Stimulated activated CD8-positive, alpha-beta memory T cell treated with anti-CD3 and anti-CD28 coated beads, Interleukin-7, amount 100 ng/mL, for 48 hours (primary cell): ENCODE measurements at regions not wholly inside any gene's neighbourhood (a gene's known extent, or its start where the extent isn't known, plus 50 kb on each side); places are given as distances from the start of the nearest gene placed in this dataset.

Experiments
- DNase-seq, 2 donors: peaks; one replicate each; pipeline ENCODE4 v3.0.0-alpha.2; 2020; ENCODE audit warnings: low read depth in 1 of 2; ENCODE audit errors: extremely low read depth in 1 of 2

DNA sequence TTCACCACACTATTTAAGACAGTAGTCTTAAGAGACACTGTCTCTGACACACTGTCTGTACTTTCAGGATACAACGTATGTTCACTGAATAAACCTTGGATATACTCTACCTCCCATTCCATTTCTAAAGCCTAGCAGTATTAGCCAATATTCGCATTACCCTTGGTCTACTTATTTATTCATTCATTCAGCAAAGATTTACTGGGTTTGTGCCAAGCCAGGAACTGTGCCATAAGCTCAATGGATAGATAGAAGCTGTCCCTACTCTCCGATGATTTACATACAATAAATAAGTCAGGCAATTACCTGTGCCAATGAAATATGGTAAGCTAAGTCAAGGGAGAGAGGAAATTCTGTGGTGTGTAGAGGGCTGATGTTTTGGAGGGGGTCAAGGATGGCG, 195.2 kb upstream of the RAB4A start:
- DNase-seq = no peak

- no peak for DNase-seq
Measured at GRCh38 chr1:229076195-229076594, 194.7 kb upstream of the RAB4A start.

- no peak for DNase-seq
Measured at GRCh38 chr1:229079016-229079595, 191.8 kb upstream of the RAB4A start.

DNA sequence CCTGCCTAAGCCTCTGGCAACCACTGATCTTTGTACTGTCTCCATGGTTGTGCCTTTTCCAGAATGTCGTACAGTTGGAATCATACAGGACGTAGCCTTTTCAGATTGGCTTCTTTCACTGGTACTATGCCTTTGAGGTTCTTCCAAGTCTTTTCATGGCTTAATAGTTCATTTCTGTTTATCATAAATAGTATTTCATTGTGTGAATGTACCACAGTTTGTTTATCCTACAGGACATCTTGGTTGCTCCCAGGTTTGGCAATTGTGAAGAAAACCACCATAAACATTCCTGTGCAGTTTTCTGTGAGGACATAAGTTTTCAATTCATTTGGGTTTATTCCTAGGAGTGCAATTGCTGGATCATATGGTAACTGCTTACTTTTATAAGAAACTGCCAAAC, 190.6 kb upstream of the RAB4A start:
- DNase-seq = no peak

DNA sequence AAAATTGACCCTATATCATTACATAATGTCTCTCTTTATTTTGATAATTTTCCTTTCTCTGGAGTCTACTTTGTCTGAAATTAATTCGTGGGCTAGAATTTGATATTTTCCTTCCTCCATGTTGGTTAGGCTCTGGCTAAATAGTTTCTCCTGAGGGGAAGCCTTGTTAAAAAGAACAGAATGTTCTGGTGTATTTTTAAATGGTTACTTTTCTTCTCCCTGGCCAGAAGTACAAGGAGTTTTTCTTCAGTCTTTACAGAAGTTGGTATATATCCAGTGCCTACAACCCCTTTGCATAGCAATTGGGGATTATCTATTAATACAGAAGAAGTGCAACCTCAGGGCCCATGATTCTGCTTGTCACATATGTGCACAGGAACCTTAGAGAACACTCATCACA, 185.6 kb upstream of the RAB4A start:
- no peak for DNase-seq

DNA sequence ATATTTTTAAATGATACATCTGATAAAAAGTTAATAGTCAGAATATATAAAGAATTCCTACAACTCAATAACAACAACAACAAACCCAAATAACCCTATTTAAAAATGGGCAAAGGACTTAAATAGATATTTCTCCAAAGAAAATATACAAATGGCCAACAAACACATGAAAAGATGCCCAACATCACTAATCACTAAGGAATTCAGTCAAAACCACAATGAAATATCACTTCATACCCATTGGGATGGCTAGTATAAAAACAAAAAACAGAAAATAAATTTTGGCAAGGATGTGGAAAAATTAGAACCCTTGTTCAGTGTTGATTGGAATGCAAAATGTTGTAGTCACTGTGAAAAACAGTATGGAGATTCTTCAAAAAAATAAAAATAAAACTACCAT, 184.8 kb upstream of the RAB4A start:
- no peak for DNase-seq

DNA sequence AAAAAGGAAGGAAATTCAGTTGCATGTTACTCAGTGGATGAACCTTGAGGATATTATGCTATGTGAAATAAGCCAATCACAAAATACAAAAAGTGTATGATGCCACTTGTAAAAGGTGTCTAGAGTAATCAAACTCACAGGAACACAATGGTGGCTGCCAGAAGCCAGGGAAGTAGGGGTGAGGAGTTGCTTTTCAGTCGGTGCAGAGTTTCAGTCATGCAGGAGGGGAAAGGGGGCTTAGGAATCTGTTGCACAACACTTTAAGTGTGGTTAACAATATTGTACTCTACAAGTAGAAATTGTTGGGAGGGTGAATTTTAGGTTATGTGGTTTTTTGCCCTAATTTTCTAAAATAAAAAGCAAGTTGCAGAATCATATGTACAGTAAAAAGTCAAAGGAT, 184.2 kb upstream of the RAB4A start:
- no peak for DNase-seq

GRCh38 chr1:229087339-229087738, 183.6 kb upstream of the RAB4A start:
- no peak for DNase-seq

DNA sequence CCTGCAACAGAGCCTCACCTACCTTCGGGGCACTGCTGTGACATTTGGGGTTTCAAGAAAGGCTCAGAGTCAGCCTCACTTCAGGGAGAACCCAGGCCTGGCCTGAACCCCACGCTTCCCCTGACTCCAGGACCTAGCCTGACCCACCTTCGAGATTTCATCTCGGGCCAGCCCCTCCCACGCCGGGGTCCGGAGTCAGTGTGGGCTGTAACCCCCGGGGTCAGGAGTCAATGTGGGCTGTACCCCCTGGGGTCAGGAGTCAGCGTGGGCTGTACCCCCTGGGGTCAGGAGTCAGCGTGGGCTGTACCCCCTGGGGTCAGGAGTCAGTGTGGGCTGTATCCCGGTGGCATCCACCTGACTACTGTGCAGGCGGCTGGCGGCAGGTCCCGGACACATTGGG, 183.0 kb upstream of the RAB4A start:
- DNase-seq = no peak

DNA sequence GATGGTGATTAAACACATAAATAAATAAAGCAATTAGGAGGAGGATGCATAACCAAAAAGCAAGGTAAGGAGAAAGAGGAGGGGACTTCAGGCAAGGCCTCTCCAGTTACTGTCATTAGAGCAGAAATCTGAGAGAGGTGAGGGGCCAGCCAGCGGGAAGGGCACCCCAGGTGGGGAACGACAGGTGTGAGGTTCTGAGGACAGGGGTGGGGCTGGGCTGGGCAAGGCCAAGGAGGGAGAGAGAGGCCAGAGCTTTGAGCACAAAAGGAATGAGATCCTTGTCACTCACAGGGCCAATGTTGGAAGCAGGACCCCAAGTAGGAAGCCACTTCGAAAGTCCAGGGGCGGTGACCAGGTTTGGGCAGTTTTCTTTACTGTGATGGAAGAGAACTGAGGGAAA, 182.2 kb upstream of the RAB4A start:
- DNase-seq = no peak

DNA sequence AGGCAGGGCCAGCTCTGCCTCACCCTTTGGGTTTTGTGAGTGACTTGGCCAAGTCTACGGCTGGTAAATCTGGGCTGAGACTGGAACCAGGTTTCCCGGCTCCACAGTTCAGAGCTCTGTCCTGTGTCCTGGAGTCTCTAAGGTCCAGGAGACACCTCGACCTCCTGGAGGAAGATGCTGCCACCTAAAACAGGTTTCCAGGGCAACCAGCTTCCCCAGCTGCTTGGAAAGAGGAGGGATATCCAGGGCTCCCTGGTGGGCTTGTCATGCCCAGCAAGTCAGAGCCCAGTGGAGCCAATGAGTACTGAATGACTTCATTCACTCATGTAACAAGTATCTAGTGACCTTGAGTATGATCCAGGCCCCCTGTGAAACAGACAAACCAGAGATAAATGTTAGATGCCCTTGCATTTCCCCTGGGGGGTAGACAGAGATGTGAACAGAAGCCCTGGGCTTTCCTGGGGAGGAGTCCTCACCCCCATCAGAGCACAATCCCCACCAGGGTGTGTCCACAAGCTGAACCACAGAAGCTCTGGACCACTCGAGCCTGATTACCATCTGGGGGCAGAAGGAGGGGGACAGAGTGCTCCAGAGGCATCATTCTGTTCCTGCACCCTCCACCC, 181.2 kb upstream of the RAB4A start:
- no peak for DNase-seq

DNA sequence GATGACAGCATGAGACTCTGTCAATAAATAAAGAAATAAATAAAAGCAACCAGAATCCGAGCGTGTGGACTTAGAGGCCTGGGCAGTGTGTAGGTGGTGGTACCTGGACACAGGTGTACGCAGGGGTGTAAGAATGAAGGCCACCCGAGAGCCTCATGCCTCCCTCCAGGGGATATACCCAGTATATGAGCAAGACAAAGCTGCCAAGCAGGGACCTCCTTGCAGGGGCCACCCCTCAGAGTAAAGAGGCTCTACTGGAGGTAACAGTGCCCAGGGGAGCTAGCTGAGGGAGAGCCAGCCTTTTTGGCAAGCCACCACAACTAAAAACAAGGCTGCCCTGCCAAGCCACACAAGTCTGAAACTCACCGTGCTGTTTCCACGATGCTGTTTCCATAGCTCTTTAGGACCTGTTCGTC, 179.2 kb upstream of the RAB4A start:
- DNase-seq = no peak

DNA sequence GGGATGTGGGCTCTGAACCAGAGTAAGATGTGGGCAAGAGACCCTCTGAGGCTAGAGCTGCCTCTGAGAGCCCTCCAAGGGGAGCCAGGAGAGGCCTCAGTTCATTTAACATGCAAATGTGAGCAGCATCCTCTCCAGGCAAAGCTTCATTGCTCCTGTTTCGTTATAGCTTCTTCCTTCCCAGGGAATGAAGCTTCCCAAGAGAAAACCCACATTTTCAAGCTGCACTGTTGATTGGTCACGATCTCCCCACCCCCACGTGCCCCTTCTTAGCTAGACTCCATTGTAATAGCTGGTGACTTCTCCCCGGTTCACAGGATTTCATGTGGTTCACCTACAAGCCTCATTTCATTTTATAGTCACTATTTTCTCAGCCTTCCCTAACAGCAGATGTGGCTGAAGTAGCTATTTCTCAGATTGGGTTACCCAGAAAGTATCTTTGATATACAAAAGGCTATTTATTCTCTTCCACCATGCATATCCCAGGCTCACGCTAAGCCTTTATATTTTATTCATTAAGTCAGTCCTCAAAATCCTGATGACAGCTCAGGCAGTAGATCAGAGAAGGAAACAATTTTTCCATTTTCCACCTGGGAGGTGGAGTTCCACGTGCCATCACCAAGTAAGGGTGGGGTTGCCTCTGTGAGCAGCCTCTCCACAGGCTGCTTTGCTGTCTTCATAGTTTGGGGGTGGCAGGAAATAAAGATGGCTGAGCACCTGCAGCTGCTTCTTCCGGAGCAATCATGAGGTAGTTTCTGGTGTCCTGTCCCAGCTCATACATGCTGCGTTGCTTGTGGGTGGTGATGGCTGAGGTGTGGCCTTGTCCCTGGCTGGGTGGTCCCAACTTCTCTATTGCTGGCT, 178.3 kb upstream of the RAB4A start:
- no peak for DNase-seq

- DNase-seq = no peak
Measured at GRCh38 chr1:229093238-229093540, 177.7 kb upstream of the RAB4A start.

DNA sequence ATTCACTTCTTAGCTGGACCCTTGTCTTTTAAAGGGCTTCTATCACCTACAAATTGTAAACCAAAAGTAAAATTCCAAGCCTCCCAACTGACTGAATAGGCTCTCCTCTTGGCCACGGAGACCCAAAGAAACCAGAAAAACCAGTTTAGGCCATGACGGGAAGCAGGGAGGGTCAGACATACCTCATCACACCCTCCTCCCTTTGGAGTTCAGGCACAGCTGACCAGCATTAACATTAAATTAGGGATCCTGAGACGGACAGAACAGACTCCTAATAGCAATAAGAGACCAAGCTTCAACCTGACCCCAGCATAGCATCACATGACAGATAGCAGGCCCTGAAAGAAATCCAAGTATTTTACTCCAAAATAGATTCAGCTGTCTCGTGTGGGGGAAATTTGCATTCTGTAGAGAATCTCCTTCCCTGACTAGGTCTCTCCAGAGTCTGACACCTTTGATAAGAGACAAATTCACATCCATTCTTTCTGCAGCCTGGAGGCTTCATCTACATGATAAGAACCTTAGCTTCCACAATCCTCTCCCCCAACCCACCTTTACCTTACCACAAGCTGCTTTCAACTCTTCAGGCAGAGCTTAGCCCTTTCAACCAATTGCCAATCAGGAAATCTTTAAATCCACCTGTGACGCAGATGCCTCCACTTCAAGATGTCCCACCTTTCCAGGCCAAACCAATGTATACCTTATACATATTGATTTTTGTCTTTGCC, 177.1 kb upstream of the RAB4A start:
- DNase-seq = no peak

DNA sequence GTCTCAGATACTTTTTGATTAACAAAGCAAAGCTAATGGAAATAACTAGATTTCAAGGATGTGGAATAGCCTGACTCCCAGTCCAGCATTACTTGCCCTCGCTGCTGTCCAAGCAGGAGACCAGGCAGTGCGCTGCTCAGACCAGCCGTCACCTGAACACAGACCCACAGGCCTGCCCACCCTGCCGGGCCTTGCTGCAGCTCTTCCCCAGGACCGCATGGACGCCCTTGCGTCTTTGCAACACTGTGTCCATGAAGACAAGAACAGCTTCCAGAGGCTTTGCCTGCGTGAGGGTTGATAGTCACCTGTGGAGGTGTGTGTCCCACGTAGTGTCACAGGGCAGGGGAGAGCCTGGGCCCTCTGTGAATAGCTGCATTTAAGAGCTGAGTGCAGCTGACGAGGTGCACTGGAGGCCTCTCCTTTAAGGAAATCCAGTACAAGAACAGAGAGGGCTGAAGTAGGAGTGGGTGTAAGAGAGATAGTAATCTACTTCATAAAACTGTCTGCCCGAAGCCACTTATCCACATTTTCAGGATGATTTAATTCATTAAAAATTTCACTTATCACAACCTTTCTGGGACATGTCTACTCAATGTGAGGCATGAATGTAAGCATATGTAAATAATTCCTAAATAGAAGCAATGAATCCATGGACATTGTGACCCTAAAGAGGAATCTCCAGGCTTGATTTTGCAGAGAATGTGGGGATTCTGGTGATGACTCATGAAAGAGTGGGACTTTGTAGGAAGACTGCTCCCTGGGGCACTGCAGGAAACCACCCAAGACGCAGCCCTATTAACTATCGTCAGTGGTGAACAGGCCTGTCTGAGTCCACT, 176.2 kb upstream of the RAB4A start:
- no peak for DNase-seq

GRCh38 chr1:229095325-229095724, 175.6 kb upstream of the RAB4A start:
- no peak for DNase-seq

DNA sequence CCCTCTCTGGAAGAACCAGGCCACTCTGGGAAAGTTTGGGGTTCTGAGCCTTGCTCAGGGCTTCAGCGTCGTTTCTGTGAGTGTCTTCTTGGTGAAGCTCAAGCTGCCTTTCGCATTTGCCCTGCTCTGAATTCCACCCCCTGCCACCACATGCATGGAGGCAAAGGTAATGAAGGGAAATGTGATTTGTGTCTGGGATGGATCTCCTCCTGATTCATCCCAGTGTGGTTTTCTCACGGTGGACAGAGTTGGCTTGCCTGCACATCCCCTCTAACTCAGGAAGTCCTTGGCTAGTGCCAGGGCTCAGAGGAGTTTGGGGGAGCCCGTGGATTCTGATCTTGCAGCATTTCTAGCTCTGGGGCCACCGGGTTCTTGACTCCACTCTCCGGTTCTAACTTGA, 173.6 kb upstream of the RAB4A start:
- no peak for DNase-seq

DNA sequence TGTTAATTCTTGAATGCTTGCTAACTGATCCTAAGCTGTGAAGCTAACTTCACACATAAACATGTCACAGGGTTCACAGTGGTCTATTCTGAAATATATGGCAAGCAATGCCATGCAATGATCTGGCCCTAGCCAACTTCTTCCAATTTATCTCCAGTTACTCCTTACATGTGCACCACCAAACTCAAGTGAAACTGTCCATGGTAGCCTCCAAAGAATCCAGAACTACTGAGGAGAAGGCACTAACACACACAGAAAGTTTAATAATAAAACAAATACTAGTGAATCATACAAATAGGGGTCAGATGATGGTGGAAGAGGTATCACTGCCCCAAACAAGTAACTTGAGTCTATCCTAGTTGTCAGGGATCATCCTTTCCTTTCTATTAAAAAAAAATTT, 172.6 kb upstream of the RAB4A start:
- no peak for DNase-seq

DNA sequence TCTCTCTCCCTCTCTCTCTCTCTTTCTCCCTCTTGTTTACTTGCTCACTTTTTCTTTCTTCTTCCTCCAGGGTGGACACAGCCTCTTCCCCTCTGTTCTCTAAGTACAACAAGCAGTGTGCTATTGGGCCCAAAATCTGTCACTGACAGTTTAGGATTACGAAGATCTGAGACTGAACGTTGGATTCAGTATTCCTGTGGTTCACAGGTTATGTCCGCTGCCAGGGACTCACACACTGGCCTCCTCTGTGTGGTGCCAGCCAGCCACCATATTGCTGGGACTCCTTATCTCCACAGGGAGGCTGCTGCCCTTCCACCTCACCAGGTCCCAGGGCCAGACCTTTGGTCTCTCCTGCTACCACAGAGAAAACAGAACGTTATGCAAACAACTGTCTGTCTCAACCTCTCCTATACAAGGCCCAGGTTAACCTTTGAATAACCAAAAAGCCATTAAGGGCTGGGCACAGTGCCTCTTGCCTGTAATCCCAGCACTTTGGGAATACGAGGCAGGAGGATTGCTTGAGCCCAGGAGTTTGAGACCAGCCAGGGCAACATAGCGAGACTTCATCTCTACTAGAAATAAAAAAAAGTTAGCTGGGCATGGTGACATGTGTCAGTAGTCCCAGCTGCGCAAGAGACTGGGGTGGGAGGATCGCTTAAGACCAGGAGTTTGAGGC, 171.9 kb upstream of the RAB4A start:
- no peak for DNase-seq
